HG03066 (cell line): ENCODE measurements at regions not wholly inside any gene's neighbourhood (a gene's known extent, or its start where the extent isn't known, plus 50 kb on each side); places are given as distances from the start of the nearest gene placed in this dataset.

ENCODE experiments used
- ATAC-seq: cut with Tn5 transposase; IDR thresholded peaks from one replicate; pipeline ENCODE4 v1.9.1; 2021; ENCODE audit warnings: low read depth; ENCODE audit not compliant: unreplicated experiment

DNA sequence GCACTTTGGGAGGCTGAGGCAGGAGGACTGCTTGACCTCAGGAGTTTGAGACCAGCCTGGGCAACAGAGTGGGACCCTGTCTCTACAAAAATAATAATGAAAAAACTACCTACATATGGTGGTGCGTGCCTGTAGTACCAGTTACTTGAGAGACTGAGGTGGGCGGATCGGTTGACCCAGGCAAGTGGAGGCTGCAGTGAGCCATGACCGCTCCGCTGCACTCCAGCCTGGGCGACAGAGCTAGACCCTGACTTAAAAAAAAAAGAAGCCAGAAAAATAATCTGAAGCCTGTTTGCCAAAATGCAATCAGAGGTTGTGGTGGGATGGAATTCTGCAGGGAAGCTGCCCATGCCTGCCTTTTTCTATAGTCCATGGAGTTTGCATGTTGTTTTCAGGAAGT is 50.4 kb upstream of the GGTA1 start:
- no peak for ATAC-seq

DNA sequence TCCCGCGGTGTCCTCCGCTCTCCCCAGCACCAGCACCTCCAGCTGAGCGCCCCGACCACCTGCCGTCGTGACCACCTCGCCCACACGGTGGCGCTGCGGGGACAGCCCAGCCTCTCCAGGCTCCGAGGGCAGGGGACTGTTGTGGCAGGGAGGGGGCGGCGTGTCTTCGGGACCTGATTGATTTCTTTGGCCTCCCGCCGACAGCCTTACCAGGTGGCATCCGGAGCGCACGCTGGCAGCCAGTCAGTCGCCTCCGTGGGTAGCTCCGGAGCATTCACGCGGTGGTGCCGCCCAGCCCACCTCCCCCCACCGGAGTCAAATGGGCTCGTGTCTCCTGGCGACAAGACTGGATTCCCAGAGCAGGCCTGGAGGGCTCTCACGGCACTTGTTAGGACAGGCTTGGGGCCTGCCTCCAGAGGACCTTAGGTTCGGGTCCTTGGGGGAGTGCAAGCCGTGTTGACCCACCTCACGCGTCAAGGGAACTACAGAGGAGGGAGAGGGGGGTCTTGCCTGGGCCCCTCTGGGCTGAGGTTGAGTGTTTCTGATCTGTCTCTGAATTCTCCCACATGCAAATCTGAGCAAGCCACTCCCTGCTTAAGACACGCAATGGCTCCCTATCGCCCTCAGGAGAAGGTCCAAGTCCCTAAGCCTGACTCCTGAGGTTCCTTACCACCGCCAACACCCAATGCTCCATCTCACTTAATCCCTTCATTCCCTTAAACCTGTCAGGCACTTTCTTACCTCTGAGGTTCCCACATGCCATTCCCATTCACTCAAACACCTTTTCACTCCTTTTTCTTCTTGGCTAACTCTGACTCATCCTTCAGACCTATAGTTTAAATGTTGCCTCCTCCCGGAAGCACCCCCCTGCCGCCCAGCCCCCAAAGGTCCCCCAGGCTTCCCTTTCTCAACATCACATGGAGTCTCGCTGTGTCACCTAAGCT is 51.2 kb upstream of the GGTA1 start:
- peak; percentile 55 for ATAC-seq

DNA sequence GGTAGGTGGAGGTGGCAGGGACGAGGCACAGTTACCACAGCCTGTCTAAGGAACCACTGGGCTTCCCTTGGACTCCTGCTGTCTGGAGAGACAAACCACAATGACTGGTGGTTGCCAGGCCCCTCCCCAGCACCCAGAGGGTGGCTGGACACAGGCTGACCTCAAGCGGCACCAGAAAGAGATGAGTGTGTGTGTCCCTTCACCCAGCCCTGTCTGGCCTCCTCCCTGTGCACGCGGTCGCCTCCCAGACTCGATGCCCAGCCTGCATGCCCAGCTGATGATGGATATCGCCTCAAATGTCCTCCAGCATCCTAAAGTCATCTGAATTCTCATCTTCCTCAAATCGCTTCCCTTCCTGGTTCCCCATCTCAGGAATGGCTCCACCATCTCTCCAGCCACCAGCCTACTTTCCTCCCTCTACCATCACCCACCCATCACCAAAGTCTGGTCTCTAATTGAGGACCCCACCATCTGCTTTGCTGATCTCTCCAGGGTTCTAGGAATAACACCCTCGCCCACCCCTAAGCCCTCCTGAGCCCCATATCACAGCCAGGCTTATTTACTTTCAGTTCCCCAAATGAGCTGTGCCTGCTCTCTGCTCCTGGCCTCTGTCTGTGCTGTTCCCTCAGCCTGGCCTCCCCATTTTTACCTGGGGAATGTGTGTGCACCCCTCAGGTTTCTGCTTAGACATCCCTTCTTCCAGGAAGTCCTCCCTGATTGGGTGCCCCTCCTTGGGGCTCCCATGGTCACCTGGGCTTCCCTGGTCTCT is 52.5 kb upstream of the GGTA1 start:
- no peak for ATAC-seq

DNA sequence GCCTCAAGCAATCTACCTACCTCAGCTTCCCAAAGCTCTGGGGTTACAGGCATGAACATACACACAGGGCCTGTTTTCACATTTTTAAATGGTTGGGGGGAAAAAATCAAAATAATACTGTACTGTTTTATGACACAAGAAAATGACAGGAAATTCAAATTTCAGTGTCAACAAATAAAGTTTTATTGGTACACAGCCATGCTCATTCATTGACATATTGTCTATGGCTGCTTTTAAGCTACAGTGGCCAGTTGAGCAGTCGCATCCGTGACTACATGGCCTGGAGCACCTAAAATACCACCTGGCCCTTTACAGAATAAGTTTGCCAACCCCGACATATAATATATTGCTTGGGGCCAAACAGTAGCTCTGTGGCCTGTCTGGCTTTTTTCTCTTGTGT is 56.4 kb upstream of the GGTA1 start:
- ATAC-seq = no peak

DNA sequence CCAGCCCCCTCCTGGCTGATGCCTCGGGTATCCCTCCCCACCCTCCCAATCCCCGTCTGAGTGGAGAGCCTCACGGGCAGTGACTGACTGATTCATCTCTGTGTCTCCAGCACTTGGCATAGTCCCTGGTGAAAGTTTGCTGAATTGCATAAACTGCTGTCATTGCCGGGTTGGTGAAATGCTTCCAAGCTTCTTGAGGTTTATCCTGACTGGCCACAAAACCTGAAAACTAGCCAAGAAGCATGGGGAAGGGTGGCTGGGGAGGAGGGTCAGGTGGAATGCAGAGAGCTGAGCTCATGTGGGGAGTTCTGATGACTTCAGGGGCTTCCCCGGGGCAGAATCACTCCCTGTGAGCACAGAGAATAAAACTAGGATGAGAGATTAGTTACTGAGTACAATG is 56.9 kb upstream of the GGTA1 start:
- no peak for ATAC-seq

DNA sequence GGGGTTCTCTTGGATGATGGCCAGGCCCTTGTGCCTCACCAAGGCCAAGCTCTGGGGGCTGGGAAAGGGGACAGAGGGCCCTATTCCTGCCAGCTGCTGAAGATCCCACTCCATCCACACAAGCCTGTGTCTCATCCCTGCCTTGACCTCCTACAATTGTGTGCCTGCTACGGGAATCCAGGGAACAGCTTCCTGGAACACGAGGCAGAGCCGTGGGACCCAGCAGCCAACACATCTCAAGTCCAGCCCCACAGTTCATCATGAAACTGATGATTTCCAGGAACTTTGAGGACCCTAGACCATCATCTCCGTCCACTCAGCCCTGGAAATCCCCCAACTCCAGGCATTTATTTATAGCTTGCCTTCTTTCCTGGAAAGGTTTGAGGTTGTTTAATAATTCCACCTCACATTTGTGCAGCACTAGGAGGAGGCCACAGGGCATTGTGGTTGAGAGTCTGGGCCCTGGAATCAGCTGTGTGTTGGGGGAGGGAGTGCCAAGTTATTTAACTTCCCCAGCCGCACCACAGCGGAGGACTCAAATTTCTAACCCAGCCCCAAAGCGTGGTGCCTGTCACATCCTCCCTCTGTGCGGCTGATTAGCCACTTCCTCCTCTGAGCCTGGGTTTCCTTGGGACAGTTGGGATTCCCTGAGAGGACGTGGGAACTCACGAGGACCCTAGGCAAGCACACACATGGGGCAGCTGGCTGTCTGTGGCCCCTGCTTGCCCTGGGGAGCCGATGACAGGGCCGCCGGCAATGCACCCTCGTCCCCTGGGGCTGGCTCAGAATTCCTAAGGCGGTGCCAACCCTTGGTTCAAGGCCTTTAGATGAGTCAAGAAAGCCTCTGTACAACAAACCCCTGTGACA is 58.2 kb upstream of the GGTA1 start:
- no peak for ATAC-seq

DNA sequence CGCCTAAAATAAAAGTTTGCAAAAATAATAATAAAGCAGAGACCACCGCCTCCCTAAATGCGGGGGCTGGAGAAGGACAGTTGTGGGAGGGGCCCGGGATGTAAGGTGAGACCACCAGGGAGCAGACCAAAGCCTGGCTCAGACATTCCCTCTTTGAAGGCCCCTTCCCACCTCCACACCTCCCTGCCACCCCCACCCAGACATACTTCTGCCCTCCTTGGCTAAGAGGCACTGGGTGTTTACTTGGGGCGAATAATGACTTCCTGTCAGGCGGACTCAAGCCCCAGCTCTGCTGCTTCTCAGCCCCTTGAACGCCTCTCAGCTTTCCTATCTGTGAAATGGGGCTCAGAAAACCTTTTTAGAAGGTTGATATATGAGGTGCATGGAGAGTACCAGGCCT is 58.8 kb upstream of the GGTA1 start:
- ATAC-seq = no peak

DNA sequence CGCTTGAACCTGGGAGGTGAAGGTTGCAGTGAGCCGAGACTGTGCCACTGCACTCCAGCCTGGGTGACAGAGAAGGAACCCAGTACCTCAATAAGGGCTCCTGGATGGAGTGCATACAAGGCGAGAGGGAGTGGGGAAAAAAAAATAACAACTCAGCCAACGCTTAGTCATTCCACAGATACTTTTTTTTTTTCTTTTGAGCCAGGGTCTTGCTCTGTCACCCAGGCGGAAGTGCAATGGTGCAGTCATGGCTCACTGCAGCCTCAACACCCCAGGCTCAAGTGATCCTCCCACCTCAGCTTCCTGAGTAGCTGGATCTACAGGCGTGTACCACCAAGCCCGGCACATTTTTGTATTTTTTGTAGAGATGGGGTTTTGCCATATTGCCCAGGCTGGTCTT is 59.5 kb upstream of the GGTA1 start:
- ATAC-seq = no peak

DNA sequence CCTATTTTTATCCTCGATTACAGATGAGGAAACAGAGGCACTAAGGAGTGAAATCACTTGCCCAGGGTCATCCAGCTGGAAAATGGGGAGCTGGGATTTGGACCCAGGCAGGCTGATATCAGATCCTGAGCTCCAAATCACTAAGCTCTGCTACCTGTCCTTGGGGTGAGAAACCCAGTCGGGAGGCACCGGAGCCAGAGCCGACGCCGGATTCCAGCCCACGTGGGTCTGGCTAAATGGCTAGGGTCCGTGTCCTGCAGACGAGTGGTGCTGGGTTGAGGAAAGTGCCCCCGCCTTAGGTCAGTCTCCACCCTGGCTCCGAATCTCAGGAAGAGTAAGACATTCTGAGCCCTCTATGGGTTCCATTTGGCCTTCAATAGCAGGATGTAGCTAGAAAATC is 61.3 kb upstream of the GGTA1 start:
- no peak for ATAC-seq

DNA sequence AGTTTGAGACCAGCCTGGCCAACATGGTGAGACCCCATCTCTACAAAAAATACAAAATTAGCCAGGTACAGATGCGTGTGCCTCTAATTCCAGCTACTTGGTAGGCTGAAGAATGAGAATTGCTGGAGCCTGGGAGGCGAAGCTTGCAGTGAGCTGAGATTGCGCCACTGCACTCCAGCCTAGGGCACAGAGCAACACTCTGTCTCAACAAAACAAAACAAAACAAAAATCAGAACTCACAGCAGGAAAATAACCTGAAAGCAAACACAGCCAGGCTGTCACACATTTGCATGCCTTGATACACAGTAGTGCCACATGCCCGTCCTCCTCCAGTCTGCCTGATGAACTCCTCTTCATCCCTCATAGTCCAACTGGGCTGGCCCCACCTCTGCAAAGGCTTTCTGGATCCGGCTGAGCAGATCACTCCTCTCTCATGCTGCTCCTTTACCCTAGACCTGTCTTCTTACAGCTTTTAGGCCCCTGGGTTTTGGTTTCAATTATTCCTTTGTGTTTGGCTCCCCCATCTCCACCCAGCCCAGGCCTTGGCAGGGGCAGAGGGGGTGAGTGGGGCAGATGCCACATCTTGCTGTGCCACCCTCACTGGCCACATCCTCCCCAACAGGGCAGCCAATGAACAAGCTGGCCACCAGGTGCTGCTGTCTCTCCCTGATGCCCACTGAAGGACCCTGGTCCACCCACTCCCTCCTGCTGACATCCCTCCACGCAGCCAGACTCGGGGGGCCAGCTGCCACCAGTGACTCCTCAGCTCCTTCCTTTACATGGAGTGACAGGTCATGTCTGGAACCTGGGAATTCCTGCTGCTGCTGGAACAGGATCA is 62.0 kb upstream of the GGTA1 start:
- no peak for ATAC-seq

DNA sequence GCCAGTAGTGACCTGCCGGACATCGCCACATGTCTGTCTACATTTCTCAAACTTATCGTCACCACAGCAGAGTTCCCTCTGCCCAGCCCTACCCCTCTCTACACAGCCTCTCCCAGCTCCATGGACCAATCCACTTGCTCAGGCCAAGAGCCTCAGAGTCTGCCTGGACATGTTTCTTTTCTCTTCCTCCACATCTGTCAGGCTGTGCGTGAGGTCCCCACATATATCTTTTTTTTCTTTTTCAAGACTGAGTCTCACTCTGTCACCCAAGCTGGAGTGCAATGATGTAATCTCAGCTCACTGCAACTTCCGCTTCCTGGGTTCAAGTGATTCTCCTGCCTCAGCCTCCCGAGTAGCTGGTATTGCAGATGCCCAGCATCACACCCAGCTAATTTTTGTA is 62.7 kb upstream of the GGTA1 start:
- ATAC-seq = no peak

DNA sequence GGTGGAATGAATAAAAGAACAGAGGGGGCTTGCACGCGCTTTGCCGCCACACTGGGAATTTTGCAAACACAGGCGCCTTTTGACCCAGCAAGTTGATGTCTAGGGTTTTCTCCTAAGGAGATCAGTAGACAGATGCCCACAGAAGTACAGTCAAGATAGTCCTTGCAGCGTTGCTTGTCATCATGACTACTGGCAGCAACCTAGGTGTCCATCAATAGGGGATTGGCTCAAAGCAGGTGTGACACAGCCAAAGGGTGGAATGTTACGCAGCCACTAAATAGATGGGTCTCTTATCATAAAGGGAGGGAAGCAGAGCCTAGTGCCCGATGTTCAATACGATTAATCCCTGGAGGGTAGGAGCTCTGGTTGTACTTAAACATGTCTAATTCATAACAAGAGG is 63.8 kb upstream of the GGTA1 start:
- no peak for ATAC-seq

DNA sequence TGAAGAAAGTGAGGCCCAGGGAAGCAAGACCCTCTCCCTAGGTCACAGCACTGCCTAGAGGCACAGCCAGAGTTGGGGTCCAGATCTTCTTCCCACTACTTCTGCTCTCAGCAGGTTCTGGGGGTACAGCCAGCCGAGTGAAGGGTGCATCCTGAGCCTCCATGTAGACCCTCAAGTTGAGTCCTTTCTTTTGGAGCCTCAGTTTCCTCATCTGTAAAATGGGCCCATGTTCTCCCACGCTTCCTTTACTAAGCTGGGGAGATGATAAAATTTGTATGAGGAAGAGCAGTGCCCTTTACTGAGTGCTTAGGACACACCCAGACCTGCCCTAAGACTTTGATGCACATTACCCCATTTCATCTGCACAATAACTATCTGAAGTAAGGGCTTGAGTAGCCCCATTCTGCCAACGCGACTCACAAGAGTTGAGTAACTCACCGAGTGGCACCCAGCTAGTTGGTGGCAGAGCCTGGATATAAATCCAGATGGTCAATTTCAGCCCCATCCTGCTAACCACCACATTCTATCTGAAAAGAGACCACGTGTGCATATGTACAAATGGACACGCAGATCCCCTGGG is 64.3 kb upstream of the GGTA1 start:
- ATAC-seq = no peak

DNA sequence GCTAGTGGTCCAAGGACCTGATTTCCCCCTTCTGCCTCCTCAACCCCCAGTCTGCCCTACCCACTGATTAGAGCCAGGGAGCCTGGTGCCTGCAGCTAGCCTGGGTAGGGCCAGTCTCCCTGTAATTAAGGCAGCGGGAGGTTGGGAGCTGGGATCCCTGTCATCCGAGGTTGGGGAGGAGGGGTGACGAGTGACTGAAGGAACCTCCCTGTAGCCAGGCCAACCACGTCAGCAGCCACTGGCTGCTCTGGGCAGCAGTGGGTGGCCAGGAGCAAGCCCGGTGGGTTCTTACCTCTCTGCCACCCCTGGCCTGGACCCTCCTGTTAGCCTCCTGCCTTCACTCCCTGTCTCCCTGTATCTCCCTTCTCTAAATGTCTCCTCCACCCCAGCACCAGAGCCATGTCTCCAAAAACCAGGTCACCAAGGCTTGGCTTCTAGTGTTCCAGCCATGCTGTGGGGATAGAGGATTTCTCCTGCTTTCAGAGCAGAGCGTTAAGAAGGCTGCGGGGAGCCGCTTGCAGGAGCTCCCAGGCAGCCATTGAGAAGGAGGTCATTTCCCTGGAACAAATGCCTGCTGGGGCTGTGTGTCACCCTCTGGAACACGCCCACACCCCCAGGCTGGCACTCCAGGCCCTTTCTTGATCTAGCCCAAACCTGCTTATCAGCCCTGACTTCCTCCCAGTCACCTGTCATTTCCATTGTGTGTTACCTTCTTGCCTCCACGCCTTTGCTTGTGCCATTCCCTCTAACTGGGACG is 65.0 kb upstream of the GGTA1 start:
- no peak for ATAC-seq

DNA sequence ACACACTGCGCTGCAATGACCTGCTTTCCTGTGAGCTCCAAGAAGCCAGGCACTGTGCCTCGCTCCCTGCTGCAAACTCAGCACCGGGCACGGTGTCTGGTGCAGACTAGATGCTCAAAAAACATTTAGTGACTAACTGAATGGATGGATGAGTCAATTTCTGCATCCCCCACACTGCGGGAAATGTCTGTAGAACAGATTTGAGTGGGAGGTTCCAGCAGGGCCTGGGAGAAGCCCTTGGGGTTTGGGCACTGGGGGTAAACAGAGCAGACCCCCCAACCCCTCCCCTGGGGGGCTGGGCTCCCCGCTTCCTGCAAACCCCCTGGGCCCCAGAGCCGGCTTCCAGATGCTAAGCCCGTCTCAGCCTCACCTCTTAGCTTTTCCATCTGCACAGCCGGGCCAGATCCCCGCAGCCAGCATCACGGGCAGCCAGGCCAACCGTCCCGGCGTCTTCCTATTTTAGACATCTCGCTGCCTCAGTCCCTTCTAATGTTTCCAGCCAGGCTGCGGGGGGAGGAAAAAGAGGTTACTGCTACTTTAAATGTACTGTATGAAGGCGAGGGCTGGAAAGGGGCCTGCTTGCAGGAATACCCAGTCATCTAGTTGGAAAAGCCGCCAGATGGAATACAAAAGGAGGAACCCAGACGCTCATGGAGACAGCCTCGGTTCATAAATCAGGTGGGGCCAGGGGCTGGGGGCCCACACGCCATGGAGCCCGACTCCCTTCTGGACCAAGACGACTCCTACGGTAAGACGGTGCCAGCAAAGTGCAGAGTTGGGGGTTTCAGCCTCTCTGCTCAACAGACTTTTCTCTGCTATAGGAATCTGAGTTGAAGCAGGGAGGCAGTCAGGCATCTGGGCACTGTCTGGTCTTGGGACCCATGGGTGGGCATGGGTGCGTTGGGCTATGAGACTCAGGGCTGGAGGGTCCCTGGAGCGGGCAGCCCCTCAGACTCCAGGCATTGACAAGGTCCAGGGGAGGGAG is 67.1 kb upstream of the GGTA1 start:
- no peak for ATAC-seq

DNA sequence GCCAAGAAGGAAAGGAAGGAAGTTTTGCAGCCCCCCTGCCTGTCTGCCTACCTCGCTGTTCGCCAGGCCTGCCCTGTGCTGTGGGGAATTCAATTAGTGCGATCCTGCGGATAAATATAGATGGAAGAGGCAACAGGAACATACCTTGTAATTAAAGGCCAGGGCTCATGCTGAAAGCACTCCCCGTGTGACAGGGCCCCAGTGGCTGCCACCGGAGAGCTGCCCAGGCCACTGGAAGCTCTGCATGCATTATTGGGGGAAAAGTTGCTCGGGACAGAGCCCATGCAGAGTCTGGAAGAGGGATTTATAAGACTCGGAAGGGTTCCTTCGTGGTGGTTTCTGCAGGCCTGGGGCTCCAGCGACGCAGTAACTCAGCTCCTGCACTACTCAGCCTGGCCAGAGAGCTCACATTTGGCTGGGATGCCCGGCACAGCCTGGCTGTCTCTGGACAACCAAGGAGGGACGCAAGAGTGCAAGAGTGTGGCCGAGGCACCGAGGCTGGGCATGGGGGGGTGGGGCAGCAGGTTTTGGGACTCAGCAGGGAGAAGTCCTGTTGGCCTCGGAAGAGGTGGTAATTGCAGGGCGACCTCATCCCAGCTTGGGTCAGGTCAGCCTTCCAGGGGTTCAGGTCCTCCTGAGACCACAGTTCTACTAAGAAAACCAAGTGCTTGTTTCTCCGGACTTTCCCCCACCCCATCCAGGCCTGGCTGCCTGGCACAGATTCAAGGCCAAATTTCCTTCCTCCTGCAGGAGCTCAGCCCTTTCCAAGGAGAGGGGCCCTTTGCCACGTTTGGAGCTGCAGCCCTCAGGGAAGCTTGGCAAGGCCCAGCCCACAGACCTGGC is 68.1 kb upstream of the GGTA1 start:
- no peak for ATAC-seq
